ENCODE measurements at regions not wholly inside any gene's neighbourhood (a gene's known extent, or its start where the extent isn't known, plus 50 kb on each side); places are given as distances from the start of the nearest gene placed in this dataset.
A peak's percentile ranks its signal among the peaks of the same experiment; 100 is the strongest.
"Not testable (repeated sequence)": the region's sequence is repeated elsewhere in the genome, so short reads cannot be mapped to it uniquely, and the experiment has no call there.

- no peak for DNase-seq
Observed at GRCh38 chr5:154652746-154653417, 102.3 kb upstream of the LARP1 start.

- not testable (repeated sequence) for DNase-seq
Observed at GRCh38 chr5:154651795-154652194, 103.4 kb upstream of the LARP1 start.

GRCh38 chr5:154648706-154649105 lies 106.5 kb upstream of the LARP1 start:
- no peak for DNase-seq

- DNase-seq, result no peak
Observed at GRCh38 chr5:154648229-154648628, 106.9 kb upstream of the LARP1 start.

GRCh38 chr5:154647761-154648145 lies 107.4 kb upstream of the LARP1 start:
- DNase-seq, result no peak

- peak; percentile 9 for DNase-seq
Observed at GRCh38 chr5:154647114-154647760, 107.9 kb upstream of the LARP1 start.

- DNase-seq, result no peak
Observed at GRCh38 chr5:154646745-154647113, 108.4 kb upstream of the LARP1 start.

GRCh38 chr5:154644745-154645411 lies 110.3 kb upstream of the LARP1 start:
- no peak for DNase-seq

GRCh38 chr5:154642499-154643245 lies 112.5 kb upstream of the LARP1 start:
- no peak for DNase-seq

- DNase-seq, result peak; percentile 16
Observed at GRCh38 chr5:154640213-154640831, 114.9 kb upstream of the LARP1 start.

- DNase-seq, result not testable (repeated sequence)
Observed at GRCh38 chr5:154636786-154637185, 118.4 kb upstream of the LARP1 start.

GRCh38 chr5:154636271-154636670 lies 118.9 kb upstream of the LARP1 start:
- DNase-seq, result not testable (repeated sequence)

GRCh38 chr5:154633744-154634143 lies 121.4 kb upstream of the LARP1 start:
- DNase-seq, result not testable (repeated sequence)

GRCh38 chr5:154631141-154631540 lies 124.0 kb upstream of the LARP1 start:
- no peak for DNase-seq

- DNase-seq, result no peak
Observed at GRCh38 chr5:154630410-154630809, 124.8 kb upstream of the LARP1 start.

- no peak for DNase-seq
Observed at GRCh38 chr5:154628685-154629084, 126.5 kb upstream of the LARP1 start.

GRCh38 chr5:154627698-154628678 lies 127.2 kb upstream of the LARP1 start:
- DNase-seq, result no peak

- no peak for DNase-seq
Observed at GRCh38 chr5:154626876-154627557, 128.2 kb upstream of the LARP1 start.

- DNase-seq, result no peak
Observed at GRCh38 chr5:154625031-154625430, 130.1 kb upstream of the LARP1 start.

- DNase-seq, result no peak
Observed at GRCh38 chr5:154624341-154624740, 130.8 kb upstream of the LARP1 start.

- no peak for DNase-seq
Observed at GRCh38 chr5:154620411-154620810, 134.8 kb upstream of the LARP1 start.

Data from activated CD4-positive, alpha-beta T cell treated with anti-CD3 and anti-CD28 coated beads, Interleukin-2, Interleukin-6, amounts not matched to agents 100 ng/mL and 50 ng/mL, durations not matched to agents 16 hours and 8 hours (primary cell).